NCI-H2107 treated with DMSO at 0.1 percent for 48 hours (cell line): ENCODE measurements at regions not wholly inside any gene's neighbourhood (a gene's known extent, or its start where the extent isn't known, plus 50 kb on each side); places are given as distances from the start of the nearest gene placed in this dataset.

Source experiments
- DNase-seq: peaks from one replicate; lab custom pipeline; 2025; ENCODE audit not compliant: unreplicated experiment; lab: John Stamatoyannopoulos, UW

DNA sequence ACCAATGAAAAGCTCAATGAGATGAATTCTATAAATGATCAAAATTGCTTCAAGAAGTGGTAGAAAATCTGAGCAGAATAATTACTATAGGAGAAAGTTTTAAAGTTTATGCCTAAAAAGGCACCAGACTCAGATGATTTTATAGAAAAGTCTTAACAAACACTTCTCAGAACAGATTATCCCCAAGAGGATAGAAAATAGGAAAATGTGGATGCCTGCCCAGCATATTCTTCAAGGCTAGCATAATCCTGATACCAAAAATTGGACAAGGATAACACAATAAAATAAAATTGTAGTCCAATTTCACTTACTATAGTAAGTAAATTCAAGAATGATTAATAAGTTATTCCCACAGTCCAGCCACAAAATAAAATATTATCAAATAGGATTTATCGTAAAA is 397.0 kb downstream of the NR2F1-AS1 start:
- DNase-seq: no peak

DNA sequence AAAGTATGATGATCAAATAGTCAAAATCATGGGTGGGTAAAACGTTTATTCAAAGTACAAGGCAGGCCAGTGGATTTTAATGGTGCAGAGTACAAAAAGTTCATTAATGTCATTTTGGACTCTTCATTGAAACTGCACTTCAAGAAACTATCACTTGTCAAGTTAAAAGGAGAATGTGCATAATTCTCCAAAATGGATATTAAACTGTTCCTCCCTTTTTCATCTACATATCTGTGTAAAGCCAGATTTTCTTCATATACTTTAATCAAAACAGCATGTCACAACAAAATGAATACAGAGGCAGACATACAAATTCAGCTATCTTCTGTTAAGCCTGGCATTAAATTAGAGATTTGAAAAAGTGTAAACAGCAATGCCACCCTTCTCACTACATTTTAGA is 401.6 kb downstream of the NR2F1-AS1 start:
- no peak for DNase-seq

DNA sequence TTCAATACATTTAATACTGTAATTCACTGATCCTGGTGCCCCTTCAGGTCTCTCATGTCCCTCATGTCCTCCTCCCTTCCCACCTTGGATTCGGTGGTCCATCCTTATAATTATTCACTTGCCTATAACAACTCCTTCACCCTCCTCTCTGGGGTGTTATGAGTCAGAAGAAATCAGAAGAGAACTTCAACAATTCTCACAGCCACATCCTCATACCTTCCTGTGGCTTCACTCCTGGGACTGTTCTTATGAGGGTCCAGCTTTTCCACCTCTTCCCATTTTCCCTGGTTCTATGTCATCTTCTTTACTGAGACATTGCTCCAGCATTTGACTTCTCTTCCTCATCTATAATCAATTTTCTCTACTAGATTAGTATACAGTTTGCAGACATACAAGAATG is 406.1 kb downstream of the NR2F1-AS1 start:
- DNase-seq: no peak

DNA sequence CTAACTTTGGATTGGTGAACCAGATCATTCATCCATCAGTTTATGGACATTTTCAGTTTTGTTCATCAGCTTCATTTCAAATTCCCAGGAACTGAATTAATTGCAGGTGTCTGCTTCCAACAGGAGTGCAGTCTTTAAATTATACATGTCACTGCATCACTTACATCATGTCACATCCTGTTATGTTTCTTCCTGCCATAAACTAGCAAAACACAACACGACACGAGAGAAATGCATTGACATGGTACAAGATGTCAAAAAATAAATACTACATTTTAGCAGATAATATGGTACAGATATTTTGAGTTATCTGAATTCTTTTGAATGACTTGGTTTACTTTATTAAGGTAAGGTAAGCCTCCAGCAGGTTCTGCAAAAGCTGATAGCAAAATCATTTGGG is 415.5 kb downstream of the NR2F1-AS1 start:
- no peak for DNase-seq

DNA sequence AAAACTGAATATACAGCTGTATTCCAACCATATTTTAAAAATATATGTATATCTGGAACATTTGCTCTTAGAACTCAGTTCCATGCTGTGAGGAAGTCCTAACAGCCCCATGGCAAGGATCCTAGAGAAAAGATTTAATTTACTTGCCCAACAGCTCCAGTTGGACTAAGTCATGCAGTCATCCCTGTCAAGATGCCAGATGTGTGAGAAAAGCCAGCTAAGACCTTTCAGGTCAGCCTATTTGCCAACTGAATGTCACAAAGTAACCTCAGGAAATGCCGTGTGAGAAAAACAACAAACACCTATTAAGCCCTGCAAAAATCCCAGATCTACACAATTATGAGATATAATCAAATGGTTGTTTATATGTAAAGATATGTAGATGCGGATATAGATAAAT is 416.3 kb downstream of the NR2F1-AS1 start:
- DNase-seq: no peak

DNA sequence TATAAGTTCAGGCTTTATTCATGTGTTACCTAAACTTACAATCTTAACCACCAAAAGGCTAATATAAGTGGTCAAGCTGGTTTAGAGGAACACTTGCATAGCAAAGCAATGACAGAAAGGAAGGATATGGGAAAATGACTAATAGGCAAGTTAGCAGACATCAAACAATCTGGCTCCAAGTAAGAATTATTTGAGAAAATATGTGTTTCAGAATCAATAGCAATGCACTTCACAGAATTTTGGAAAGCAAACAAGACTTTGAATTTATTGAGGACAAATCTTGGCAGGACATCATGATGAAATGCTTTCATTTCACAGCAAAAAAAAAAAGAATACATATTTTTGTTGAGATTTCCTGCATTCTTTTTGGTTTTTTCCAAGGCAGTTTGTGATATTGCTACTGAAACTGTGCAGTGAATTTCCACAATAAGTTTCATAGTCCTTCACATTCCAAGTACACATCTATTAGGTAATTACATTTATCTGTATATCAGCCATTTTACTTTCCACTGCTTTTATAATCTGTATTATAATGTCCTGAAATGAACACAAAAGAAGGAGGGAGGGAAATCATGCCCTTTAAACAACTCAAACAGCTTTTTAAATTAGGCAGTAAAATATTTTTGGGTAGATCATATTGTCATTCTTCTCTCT is 417.9 kb downstream of the NR2F1-AS1 start:
- DNase-seq: no peak

DNA sequence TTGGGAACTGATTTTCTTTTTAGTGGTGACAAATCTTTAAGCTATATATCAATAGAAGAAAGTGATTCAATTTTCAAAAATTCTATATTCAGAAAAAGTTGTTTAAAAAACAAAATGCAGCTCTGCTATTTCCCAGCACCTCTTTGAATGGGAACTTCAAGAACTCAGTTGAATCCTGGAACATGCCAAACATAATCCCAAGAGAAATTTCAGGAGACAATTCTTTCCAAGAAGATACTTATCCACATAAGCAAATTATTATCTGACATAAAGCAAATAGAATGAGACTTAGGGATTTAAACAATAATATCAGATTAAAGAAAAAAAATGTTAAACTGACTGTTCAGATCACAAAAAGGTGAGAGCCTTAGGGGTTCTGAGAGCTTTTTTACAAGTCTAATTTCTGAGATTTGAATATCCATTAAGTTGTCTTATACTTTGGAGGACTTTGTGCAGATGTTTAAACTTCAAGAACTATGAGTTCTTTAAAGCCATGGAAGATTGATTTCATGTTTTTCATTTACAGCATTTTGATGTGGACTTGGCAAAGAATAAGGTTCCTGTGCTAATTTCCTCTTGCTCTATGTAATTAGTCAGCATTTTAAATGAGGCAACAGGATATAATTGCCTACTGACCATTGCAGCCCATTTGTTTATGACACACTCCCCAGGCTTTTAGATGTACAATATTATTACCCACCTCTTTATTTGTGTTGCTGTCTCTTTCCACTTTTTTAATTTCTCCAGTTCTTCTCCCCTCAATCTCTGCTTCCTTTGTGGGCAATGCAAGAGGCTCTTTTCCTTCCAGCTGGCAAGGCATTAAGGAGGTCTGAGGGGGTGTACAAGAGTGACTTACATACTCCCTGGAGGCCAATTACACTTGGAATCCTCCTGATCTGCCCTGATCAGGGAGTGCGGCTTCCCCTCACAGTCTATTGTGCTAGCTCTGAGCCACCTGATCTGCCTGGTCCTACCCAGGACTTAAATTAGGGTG is 419.1 kb downstream of the NR2F1-AS1 start:
- no peak for DNase-seq

DNA sequence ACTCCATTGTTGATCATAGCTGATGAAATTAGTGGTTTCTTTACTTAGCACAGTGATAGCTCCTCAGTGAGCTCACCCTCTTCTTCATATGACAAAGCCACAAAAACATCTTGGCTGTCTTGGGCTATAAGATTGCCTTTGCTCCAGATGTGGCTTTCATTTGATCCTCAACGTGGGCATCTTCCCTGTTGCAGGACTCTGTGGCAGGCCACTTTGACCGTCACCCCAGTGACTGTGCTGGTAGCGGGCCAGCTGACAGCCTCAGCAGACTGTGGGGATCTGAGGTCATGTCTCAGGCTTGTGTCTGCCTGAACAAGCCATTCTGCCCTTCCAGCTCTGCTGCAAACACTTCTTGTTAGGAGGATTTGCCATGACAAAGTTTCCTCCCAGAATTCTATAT is 422.2 kb downstream of the NR2F1-AS1 start:
- no peak for DNase-seq

DNA sequence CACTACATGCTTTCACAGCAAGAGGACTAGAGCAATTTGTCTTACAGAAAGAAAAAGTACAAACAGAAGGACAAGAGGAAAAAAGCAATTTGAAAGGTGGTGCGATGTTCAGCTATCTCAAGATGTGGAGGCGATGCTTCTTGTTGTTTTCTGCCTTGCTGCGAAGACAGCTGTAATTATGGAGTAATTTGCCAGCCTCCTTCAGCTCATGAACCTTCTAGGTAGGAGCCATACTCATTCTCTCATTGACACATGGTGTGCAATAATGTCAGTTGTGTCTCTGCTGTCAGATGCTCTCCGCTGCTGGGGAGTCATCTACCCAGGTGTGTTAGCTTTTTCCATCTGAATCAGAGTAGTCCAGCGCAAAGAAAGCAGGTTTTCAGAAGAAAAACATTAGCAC is 424.5 kb downstream of the NR2F1-AS1 start:
- DNase-seq: no peak

DNA sequence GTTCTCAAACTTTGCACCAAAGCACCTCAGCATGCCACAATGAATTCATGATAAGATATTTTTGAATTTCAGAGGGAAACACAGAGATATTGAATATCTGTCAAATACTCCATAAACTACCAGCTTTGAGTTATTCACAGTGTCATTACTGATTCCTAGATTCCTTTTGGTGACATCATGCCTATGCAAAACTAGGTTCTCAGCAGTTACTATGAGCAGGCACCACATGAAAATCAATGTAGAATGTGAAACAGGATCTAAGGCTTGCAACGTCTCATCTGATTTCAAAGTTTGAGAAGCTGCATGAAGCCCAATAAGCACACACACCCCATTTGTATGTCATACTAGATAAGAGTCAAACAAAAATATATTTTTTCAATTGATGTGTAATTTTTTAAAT is 426.5 kb downstream of the NR2F1-AS1 start:
- no peak for DNase-seq

DNA sequence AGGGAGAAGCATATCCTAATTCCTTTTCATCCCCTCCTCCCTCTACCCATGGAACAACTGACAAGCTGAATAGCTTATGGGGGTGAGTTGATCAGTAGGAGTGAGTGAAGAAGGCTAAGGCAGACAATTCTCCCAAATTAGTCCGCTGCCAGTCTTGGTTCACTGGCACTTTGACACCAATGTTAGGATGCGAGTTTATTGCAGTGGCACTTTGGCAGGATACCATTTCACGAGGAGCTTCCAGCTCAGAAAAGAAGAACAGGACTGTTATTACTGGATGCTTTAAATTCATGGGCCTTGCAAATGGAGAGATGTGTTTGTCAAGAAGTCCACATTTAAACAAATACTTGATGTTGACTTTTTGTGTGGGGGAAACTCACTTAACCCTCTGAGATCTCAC is 427.6 kb downstream of the NR2F1-AS1 start:
- no peak for DNase-seq

DNA sequence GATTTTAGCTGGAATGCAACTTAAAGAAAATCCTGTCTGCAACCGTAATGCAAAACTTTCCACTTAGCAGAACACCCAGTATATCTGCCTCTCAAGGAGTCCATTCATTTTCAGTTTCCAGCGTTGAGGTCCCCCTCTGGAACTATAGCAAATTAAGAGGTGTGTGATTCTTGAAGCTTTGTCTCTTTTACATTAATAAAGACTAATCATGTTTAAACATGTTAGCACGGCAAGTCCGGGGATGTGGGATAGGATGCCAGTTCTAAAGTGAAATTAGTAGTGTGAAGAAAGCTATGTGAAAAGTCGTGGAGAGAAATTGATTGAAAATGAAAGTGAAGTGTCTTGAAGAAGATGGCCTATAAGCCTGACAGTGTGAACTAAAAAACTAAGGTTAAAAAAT is 429.1 kb downstream of the NR2F1-AS1 start:
- DNase-seq: no peak

DNA sequence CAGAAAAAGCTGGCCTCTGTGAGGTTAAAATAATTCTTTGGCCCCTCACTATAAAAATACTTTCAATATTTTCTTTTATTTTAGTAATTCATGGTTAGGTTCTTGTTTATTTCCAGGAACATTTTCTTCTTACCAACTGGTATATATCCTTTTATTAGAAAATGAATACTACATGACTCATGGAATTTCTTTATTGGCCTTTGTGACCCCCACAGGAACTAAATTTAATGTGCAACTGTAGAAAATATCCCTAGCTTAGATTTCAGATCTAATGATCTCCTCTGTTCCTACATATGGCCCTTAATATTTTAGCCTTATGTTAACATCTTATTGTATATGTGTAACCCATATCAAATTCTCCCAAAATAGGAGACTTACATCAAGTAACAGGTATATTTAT is 429.9 kb downstream of the NR2F1-AS1 start:
- DNase-seq: no peak

DNA sequence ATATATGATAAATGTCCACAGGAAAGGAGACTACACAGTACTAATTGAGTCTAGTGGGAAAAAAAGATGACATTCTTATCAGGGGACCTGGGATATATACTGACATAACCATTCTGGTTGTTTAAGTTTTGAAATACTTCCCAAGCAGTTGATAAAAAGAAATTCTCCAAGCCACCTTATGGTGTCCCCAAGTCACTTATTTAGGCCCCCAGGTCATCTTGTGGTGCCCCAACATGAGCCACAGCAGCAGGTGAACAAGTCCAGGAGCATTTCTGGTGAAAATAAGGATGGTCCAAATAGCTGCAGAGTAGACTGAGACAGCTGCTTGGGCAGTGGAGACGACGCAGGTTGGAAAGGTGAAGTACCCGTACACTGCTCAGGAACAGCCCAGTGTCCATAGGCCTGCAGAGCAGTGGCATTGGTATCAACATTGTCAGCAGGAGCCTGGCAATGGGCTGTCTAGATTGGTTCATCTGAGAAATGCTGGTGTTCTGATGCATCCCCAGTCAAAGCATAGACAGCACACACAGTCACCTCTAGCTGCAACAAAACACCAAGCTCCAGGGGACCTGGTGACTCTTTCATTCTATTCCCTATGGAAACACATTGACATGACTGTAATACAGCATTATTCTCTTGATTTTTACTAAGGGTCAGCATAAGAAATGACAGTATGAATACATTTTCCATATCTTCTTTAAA is 430.6 kb downstream of the NR2F1-AS1 start:
- no peak for DNase-seq

DNA sequence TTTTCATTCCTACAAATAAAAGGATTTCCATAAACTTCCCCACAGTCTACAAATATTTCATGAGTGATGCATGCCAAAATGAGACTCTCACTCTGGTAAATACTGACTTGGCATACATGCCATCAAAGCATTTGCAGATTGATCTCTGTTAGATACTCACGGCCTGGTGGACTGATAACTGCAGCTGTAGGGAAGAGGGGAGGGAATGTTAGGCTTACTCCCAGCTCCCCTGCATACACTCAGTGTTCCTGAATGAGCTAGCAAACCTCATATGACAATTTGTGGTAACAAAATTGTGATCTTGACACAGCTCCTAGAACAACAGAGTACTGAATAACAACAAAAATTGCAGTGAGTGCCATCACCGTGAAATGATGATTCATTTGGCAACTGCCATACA is 435.3 kb downstream of the NR2F1-AS1 start:
- no peak for DNase-seq

DNA sequence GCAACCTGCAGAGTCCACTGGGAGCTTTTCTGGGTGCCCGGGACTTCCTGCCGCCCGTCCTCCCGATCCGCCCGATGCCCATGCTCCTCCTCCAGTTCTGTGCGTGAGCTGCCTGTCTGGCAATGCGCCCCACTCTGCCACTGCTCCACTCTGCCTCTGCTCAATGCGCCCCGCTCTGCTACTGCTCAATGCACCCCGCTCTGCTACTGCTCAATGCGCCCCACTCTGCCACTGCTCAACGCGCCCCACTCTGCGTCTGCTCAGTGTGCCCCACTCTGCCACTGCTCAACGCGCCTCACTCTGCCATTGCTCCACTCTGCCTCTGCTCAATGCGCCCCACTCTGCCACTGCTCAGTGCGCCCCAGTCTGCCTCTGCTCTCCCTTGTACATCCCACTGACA is 436.0 kb downstream of the NR2F1-AS1 start:
- no peak for DNase-seq

DNA sequence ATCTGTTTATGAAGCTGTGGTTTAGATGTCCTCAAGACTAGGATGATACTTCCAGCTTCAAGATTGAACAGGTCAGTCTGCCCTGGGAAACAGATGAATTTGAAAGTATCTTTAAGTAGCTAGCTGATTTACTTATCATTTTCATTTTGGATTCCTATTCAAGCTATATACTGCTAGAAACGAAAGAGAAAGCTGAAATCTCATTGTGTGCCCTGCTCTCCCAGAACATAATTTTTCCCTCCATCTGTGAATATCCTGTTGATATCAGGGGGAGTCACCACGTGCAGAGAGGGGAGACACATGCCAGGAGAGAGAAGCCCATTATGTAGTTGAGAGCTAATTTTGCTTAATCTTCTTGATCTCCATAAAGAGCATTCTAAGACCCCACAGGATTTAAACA is 439.1 kb downstream of the NR2F1-AS1 start:
- DNase-seq: no peak

DNA sequence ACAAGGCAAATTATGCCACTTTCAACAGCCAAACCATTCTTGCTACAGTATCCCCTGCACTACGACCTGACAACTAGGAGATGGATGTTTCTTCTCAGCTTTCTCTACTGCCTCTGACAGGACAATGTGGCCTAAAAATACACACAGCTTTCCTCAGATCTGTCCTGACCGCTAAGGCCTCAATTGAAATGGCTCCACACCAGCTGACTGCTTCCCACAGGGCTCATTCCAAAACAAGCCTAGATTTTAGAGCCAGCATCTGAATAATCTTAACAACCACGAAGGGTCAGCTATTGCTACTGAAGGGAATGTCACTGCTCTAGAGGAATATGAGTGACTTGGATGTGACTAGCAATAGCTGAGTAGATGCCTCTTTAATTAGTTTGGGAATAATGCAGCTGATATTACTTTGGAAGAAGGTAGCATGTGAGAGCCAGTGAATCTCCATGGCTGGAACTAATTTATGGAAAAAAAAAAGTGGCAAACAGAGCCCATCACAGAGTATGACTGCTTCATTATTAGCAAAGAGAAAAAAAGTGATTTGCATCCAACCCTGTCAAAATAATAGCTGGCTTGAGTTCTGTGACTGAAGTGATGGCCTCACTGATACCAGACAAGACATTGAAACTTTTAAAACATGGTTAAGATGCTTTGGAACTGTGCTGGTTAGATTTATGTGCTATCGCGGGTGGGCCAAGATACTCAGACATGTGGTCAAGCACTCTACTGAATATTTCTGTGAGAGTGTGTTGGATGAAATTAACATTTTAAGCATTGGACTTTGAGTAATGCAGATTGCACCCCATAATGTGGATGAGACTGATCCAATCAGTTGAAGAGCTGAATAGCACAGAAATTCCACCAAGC is 450.2 kb downstream of the NR2F1-AS1 start:
- no peak for DNase-seq

DNA sequence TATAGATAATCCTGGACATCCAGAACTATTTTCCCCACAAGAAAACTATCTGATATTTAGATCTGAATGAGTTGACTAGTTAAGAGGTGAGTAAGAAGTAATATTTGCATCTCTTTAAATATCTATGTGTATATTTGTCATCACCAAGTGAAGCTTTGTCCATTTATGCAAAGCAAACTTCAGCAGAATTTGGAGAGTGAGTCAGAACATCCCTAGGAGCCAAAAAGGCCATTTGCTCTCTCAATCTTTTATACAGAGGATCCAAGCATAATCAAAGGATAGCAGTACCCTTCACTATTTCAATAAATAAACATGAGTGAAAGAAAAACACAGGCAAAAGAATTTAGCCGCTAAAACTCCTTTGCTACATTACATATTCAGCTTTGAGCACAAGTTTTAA is 454.4 kb downstream of the NR2F1-AS1 start:
- no peak for DNase-seq

DNA sequence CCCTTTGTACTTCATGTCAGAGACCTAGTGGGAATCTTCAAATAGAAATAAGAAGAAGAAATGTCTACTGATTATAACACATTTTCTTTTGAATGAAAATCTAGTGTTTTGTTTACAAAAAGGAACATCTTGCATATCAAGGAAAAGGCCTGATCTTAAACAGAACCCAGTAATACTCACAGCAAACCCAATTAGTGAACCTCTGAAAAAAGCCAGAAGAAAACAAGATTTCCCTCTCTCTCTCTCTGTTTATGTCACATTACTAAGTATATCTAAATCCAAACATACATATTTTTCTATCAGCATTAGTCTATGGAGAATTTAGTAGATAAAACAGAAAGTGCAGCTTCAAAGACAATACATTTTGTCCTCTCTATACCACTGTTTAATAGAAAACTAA is 457.9 kb downstream of the NR2F1-AS1 start:
- no peak for DNase-seq

DNA sequence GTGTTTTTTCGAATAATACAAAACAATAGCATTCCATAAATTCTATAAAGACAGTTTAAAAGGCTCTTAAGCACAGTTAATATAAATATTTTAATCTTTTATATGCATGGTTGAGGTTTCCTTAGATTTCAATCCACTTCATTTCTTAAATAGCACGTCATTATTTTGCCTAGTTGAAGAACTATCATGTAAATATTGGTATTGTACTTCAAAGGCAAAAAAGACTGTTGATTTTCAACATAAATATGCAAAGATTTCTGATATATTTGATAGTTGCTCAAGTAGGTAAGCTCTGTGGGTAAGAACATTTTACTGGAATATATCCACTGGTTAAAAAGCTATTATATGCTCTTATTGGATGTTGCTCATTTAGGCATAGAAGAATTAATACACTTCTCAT is 458.6 kb downstream of the NR2F1-AS1 start:
- no peak for DNase-seq
